ENCODE measurements at regions not wholly inside any gene's neighbourhood (a gene's known extent, or its start where the extent isn't known, plus 50 kb on each side); places are given as distances from the start of the nearest gene placed in this dataset.

DNA sequence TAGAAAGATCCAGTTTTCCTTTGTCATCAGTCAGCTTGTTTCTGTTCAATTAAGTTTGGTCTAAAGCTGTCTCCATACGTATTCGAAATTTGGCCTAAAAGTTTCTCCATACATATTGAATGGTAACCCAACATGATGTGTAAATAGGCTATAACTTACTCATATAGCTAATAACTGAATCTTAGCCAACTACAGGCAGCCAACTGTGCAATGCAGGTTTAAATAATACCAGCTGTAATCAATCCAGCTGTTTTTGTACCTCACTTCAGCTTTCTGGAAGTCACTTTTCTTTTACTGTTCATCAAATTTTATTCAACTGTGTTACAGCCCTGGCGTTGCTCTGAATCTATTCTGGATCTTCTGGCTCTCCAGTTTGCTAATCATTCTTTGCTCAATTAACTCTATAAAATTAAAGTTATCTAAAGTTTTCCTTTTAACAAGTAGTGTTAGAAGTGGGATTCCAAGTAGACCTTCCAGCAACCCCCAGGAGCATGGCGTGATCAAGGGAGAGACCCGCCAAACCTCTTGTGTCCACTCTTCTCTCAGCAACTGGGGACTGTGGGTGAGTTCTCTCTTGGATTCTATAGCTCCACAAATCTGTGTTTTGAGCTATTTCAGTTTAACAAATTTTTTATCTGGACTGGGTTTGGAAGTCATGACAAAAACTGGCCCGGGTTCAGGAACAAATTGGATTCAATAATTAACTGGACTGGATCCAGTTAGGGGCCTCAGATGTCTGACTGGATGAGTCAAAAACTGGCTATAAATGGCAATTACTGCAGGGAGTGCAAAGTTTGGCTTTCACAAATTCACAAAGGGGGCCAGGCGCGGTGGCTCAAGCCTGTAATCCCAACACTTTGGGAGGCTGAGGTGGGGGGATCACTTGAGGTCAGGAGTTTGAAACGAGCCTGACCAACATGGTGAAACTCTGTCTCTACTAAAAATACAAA is 329.7 kb upstream of the ST6GAL2 start:
- no peak for DNase-seq
- Mint-ChIP-seq H3K4me1 (ENCODE audit: low read depth) (no peaks in the 10 kb centered on the region), H3K27ac (no peak overlapping the region), H3K9me3 (peaks cover 7% of the 10 kb centered on the region), H3K27me3 (no peaks in the 10 kb centered on the region), H3K4me3 (no peak overlapping the region), H3K36me3 (ENCODE audit: low read depth) (no peaks in the 10 kb centered on the region)
- ChIA-PET POLR2A (no interaction called here), CTCF (no interaction called here)
- no peak for ATAC-seq (ENCODE audit: poor library complexity)
- TF ChIP-seq, protein P1, sequence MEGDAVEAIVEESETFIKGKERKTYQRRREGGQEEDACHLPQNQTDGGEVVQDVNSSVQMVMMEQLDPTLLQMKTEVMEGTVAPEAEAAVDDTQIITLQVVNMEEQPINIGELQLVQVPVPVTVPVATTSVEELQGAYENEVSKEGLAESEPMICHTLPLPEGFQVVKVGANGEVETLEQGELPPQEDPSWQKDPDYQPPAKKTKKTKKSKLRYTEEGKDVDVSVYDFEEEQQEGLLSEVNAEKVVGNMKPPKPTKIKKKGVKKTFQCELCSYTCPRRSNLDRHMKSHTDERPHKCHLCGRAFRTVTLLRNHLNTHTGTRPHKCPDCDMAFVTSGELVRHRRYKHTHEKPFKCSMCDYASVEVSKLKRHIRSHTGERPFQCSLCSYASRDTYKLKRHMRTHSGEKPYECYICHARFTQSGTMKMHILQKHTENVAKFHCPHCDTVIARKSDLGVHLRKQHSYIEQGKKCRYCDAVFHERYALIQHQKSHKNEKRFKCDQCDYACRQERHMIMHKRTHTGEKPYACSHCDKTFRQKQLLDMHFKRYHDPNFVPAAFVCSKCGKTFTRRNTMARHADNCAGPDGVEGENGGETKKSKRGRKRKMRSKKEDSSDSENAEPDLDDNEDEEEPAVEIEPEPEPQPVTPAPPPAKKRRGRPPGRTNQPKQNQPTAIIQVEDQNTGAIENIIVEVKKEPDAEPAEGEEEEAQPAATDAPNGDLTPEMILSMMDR (IDR thresholded peaks at IDR 0.05) = no peak
- Histone ChIP-seq H3K4me1 (ENCODE audit: insufficient read depth, low read length) (no peaks in the 10 kb centered on the region), H3K9me3 (ENCODE audit: control insufficient read depth in 1 of 2, insufficient read depth in 1 of 2, low read length in 2 of 2) (no peaks in the 10 kb centered on the region), H3K4me3 (ENCODE audit: low read length) (no peak overlapping the region), H3K27ac (ENCODE audit: low read depth in 1 of 2, low read length in 2 of 2) (no peak overlapping the region), H3K36me3 (ENCODE audit: insufficient read depth, low read length) (no peaks in the 10 kb centered on the region), H3K27me3 (ENCODE audit: control insufficient read depth in 1 of 2, insufficient read depth in 2 of 2, low read length in 2 of 2) (no peaks in the 10 kb centered on the region)
- intact Hi-C loops (cut with DNase I, micrococcal nuclease) = no loop called here

DNA sequence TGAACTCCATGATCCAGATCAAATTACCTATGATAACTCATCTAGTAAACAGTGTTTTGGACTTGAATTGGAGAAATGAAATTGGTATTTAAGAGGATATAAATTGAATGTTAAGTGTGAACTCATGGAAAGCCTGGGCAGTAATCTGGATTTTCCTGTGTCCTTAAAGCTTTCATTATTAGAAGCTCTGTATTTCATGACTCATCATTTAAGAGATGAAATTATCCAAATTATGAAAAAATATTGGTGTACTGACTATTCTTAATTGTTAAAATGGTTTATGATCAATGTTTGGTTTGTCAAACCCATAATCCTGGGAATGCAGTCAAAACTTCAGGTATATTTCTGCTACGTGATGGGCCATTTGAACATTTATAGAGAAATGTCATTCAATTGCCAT is 332.2 kb upstream of the ST6GAL2 start:
- Histone ChIP-seq H3K4me3 (ENCODE audit: low read length) (no peak overlapping the region), H3K27ac (ENCODE audit: low read depth in 1 of 2, low read length in 2 of 2) (no peak overlapping the region), H3K36me3 (ENCODE audit: insufficient read depth, low read length) (no peaks in the 10 kb centered on the region), H3K27me3 (ENCODE audit: control insufficient read depth in 1 of 2, insufficient read depth in 2 of 2, low read length in 2 of 2) (no peaks in the 10 kb centered on the region), H3K9me3 (ENCODE audit: control insufficient read depth in 1 of 2, insufficient read depth in 1 of 2, low read length in 2 of 2) (no peaks in the 10 kb centered on the region), H3K4me1 (ENCODE audit: insufficient read depth, low read length) (no peaks in the 10 kb centered on the region)
- TF ChIP-seq, protein P1 (IDR thresholded peaks at IDR 0.05) = no peak
- intact Hi-C loops (cut with DNase I, micrococcal nuclease) = no loop called here
- ChIA-PET CTCF (no interaction called here), POLR2A (no interaction called here)
- no peak for ATAC-seq (ENCODE audit: poor library complexity)
- Mint-ChIP-seq H3K4me1 (ENCODE audit: low read depth) (no peaks in the 10 kb centered on the region), H3K9me3 (peaks cover 6% of the 10 kb centered on the region), H3K27me3 (no peaks in the 10 kb centered on the region), H3K27ac (no peak overlapping the region), H3K4me3 (no peak overlapping the region), H3K36me3 (ENCODE audit: low read depth) (no peaks in the 10 kb centered on the region)
- DNase-seq = no peak

DNA sequence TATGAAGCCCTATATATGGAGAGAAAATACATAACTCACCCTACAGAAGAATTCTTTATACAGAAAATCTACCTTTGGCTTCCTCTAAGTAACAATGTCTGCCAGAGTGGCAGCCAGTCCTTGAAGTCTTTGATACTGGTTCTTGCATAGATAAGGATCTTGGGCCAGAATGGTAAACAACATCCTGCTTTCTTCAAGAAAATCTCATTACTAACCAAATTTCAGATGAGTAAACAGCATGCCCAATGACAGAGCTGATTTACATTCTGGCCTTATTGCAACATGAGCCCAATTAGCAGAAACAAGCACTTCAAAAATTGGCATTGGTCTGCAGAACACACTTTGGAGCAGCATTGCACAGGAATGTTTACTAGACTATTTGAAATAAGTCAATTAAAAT is 336.5 kb upstream of the ST6GAL2 start:
- H3K27ac ChIP-seq (ENCODE audit: low read depth in 1 of 2, low read length in 2 of 2) = no peak overlapping the region
- no peak overlapping the region for H3K4me3 ChIP-seq (ENCODE audit: low read length)
- H3K4me1 ChIP-seq (ENCODE audit: insufficient read depth, low read length) = no peaks in the 10 kb centered on the region
- no peak overlapping the region for H3K4me3 Mint-ChIP-seq
- no peaks in the 10 kb centered on the region for H3K4me1 Mint-ChIP-seq (ENCODE audit: low read depth)
- no peaks in the 10 kb centered on the region for H3K9me3 ChIP-seq (ENCODE audit: control insufficient read depth in 1 of 2, insufficient read depth in 1 of 2, low read length in 2 of 2)
- ATAC-seq (ENCODE audit: poor library complexity) (no peak), DNase-seq (no peak)
- ChIA-PET CTCF (no interaction called here), POLR2A (no interaction called here)
- H3K36me3 Mint-ChIP-seq (ENCODE audit: low read depth) = no peaks in the 10 kb centered on the region
- no peaks in the 10 kb centered on the region for H3K27me3 ChIP-seq (ENCODE audit: control insufficient read depth in 1 of 2, insufficient read depth in 2 of 2, low read length in 2 of 2)
- H3K27me3 Mint-ChIP-seq = no peaks in the 10 kb centered on the region
- peaks cover 8% of the 10 kb centered on the region for H3K9me3 Mint-ChIP-seq
- TF ChIP-seq, protein P1 (IDR thresholded peaks at IDR 0.05) = no peak
- no peak overlapping the region for H3K27ac Mint-ChIP-seq
- H3K36me3 ChIP-seq (ENCODE audit: insufficient read depth, low read length) = no peaks in the 10 kb centered on the region
- intact Hi-C loops (cut with DNase I, micrococcal nuclease) = no loop called here
